SK-N-MC (cell line): ENCODE measurements at regions not wholly inside any gene's neighbourhood (a gene's known extent, or its start where the extent isn't known, plus 50 kb on each side); places are given as distances from the start of the nearest gene placed in this dataset.

Experiments
- EZH2 ChIP-seq: fragments of 200-600 bp; sonication (generic); IDR thresholded peaks from one replicate; pipeline ENCODE4 v1.6.1; 2017; ENCODE audit warnings: antibody characterized with exemption
- FOXP2 ChIP-seq: optimal IDR thresholded peaks from 2 replicates; pipeline ENCODE3; 2011; ENCODE audit warnings: mild to moderate bottlenecking, moderate library complexity; ENCODE audit not compliant: insufficient read depth; ENCODE audit errors: extremely low read length, control extremely low read depth
- POLR2AphosphoS5 ChIP-seq: IDR thresholded peaks from 2 replicates; pipeline ENCODE4 v1.6.1; 2012; ENCODE audit warnings: mild to moderate bottlenecking, low read depth, low read length, borderline replicate concordance

GRCh38 chr7:117975476-117975875 is 102.2 kb upstream of the CTTNBP2 start:
- TF ChIP-seq POLR2AphosphoS5 (no peak), EZH2 (no peak), FOXP2 (no peak)
